SU-DHL-6 (cell line): ENCODE measurements at regions not wholly inside any gene's neighbourhood (a gene's known extent, or its start where the extent isn't known, plus 50 kb on each side); places are given as distances from the start of the nearest gene placed in this dataset.

Source experiments
- H2AFZ ChIP-seq: fragments of 200-600 bp; sonication (generic); 2 replicates; pipeline ENCODE4 v1.6.1; 2014; ENCODE audit warnings: low read depth, mild to moderate bottlenecking, moderate library complexity, mixed read lengths, antibody characterized with exemption, low read length; ENCODE audit not compliant: severe bottlenecking
- H3F3A ChIP-seq: fragments of 200-600 bp; shearing (Covaris generic); 2 replicates; pipeline ENCODE4 v1.6.0; 2016; ENCODE audit warnings: antibody characterized with exemption, mild to moderate bottlenecking; ENCODE audit not compliant: insufficient read depth
- H3K27ac ChIP-seq: fragments of 200-600 bp; sonication (generic); 2 replicates; pipeline ENCODE4 v1.5.1; 2016; ENCODE audit warnings: low read depth, mild to moderate bottlenecking, low read length, moderate library complexity, mixed read lengths
- H3K27me3 ChIP-seq: fragments of 200-600 bp; sonication (generic), shearing (Covaris generic); 2 replicates; pipeline ENCODE4 v1.6.0; 2014; ENCODE audit warnings: mild to moderate bottlenecking, low read length
- H3K36me3 ChIP-seq: fragments of 200-600 bp; sonication (generic); 2 replicates; pipeline ENCODE4 v1.6.1; 2014; ENCODE audit warnings: mild to moderate bottlenecking, low read length, mixed read lengths
- H3K4me2 ChIP-seq: fragments of 300-600, 200-600 bp; shearing (Covaris generic), sonication (generic); 2 replicates; pipeline ENCODE4 v1.6.0; 2014; ENCODE audit warnings: low read length, low read depth, mild to moderate bottlenecking; ENCODE audit not compliant: poor library complexity, severe bottlenecking
- H3K4me3 ChIP-seq: fragments of 200-600 bp; sonication (generic); 2 replicates; pipeline ENCODE4 v1.5.1; 2014; ENCODE audit warnings: antibody characterized with exemption, low read length, mild to moderate bottlenecking, mixed read lengths; ENCODE audit not compliant: insufficient read depth, poor library complexity, severe bottlenecking
- H3K79me2 ChIP-seq: fragments of 200-600 bp; sonication (generic); 2 replicates; pipeline ENCODE4 v1.6.1; 2014; ENCODE audit warnings: mild to moderate bottlenecking, low read length, moderate library complexity; ENCODE audit not compliant: insufficient read depth
- H3K9ac ChIP-seq: fragments of 200-600 bp; sonication (generic); 2 replicates; pipeline ENCODE4 v1.7.0; 2014; ENCODE audit warnings: mild to moderate bottlenecking, low read length
- H3K9me2 ChIP-seq: fragments of 200-600 bp; sonication (generic); replicated peaks from 2 replicates; pipeline ENCODE4 v1.6.1; 2014; ENCODE audit warnings: low read length; ENCODE audit not compliant: insufficient read depth
- H3K9me3 ChIP-seq: fragments of 200-600 bp; sonication (generic); 2 replicates; pipeline ENCODE4 v1.6.1; 2014; ENCODE audit warnings: low read length, mixed read lengths; ENCODE audit not compliant: insufficient read depth
- H4K20me1 ChIP-seq: fragments of 200-600 bp; sonication (generic); 2 replicates; pipeline ENCODE4 v1.6.1; 2014; ENCODE audit warnings: low read depth, mild to moderate bottlenecking, antibody characterized with exemption, low read length, moderate library complexity, mixed read lengths
- EZH2phosphoT487 ChIP-seq: fragments of 200-600 bp; sonication (generic), shearing (Covaris generic); conservative IDR thresholded peaks from 2 replicates; pipeline ENCODE4 v1.6.1; 2018; ENCODE audit warnings: mild to moderate bottlenecking, antibody characterized with exemption, low read length, moderate library complexity, mixed read lengths
- TF ChIP-seq, protein P1 (sequence below): fragments of 200-600 bp; sonication (generic); IDR thresholded peaks from one replicate; pipeline ENCODE4 v1.5.1; 2017; ENCODE audit warnings: antibody characterized with exemption, mild to moderate bottlenecking, low read length, moderate library complexity; ENCODE audit not compliant: insufficient read depth, poor library complexity, severe bottlenecking

DNA sequence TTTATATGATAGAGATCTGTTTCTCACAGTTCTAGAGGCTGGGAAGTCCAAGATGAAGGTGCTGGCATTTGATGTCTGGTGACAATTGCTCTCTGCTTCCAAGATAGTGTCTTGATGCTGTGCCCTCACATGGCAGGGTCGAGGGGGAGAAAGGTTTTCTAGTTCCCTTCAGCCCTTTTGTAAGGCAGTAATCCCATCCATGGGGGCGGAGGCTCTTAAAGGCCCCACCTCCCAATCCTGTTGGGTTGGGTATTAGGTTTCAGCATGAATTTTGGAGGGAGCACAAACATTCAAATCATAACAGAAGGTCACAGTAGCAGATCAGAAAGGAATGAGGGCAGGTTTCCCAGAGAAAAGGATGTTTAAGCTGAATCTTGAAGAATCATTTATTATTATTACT, 601.7 kb upstream of the ZNF717 start:
- H3F3A ChIP-seq: no peaks in the 10 kb centered on the region
- no peak overlapping the region for H2AFZ ChIP-seq
- H3K4me2 ChIP-seq: no peak overlapping the region
- TF ChIP-seq EZH2phosphoT487: no peak
- TF ChIP-seq, protein P1, sequence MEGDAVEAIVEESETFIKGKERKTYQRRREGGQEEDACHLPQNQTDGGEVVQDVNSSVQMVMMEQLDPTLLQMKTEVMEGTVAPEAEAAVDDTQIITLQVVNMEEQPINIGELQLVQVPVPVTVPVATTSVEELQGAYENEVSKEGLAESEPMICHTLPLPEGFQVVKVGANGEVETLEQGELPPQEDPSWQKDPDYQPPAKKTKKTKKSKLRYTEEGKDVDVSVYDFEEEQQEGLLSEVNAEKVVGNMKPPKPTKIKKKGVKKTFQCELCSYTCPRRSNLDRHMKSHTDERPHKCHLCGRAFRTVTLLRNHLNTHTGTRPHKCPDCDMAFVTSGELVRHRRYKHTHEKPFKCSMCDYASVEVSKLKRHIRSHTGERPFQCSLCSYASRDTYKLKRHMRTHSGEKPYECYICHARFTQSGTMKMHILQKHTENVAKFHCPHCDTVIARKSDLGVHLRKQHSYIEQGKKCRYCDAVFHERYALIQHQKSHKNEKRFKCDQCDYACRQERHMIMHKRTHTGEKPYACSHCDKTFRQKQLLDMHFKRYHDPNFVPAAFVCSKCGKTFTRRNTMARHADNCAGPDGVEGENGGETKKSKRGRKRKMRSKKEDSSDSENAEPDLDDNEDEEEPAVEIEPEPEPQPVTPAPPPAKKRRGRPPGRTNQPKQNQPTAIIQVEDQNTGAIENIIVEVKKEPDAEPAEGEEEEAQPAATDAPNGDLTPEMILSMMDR: no peak
- no peak overlapping the region for H3K27ac ChIP-seq
- no peaks in the 10 kb centered on the region for H3K9me3 ChIP-seq
- no peaks in the 10 kb centered on the region for H3K79me2 ChIP-seq
- H3K27me3 ChIP-seq: no peaks in the 10 kb centered on the region
- H3K36me3 ChIP-seq: no peaks in the 10 kb centered on the region
- no peaks in the 10 kb centered on the region for H4K20me1 ChIP-seq
- no peaks in the 10 kb centered on the region for H3K9me2 ChIP-seq
- H3K9ac ChIP-seq: no peak overlapping the region
- no peak overlapping the region for H3K4me3 ChIP-seq

DNA sequence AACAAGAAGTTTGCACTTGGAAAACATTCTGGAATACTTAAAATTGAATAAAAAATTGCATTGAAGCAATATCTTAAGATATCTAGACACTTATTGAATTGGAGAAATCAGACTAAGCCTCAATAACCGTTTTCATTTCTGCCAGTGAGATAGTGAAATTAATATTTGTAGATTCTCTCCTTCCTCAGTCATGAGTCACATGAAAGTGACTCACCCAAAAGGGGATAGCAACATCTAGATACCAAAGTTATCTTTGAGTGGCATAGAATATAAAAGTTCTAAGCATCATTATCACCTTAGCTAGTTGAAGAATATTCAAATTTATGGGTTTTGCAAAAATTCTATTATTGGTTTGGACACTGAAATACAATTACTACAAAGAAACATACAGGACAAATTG, 614.8 kb upstream of the ZNF717 start:
- Histone ChIP-seq H4K20me1 (no peaks in the 10 kb centered on the region), H3K27ac (no peak overlapping the region), H3K4me3 (no peak overlapping the region), H3F3A (no peaks in the 10 kb centered on the region), H2AFZ (no peak overlapping the region), H3K9ac (no peak overlapping the region), H3K36me3 (no peaks in the 10 kb centered on the region), H3K9me2 (no peaks in the 10 kb centered on the region), H3K9me3 (no peaks in the 10 kb centered on the region), H3K27me3 (no peaks in the 10 kb centered on the region), H3K79me2 (no peaks in the 10 kb centered on the region), H3K4me2 (no peak overlapping the region)
- TF ChIP-seq, protein P1: no peak
- TF ChIP-seq EZH2phosphoT487: no peak

DNA sequence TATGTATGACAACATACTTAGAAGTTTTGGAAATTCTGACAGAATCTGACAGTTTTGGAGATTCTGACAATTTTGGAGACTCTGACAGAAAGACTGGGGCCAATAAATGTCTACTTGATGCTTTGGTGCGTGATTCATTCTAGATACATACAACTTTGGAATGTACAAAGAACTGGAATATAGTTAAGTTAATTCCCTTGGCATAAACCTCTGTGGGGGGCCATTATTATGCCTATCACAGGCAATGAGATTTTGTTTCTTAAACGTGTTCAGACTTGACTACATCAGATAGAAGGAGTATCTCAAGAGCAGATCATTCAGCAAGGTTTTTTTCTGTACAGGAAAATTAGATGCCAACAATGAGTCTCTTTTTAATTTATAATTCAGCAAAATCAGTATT, 617.6 kb upstream of the ZNF717 start:
- Histone ChIP-seq H3K27me3 (no peaks in the 10 kb centered on the region), H3K9ac (no peak overlapping the region), H2AFZ (no peak overlapping the region), H3K36me3 (no peaks in the 10 kb centered on the region), H3K9me3 (no peaks in the 10 kb centered on the region), H3F3A (no peaks in the 10 kb centered on the region), H3K4me3 (no peak overlapping the region), H4K20me1 (no peaks in the 10 kb centered on the region), H3K9me2 (no peaks in the 10 kb centered on the region), H3K4me2 (no peak overlapping the region), H3K27ac (no peak overlapping the region), H3K79me2 (no peaks in the 10 kb centered on the region)
- TF ChIP-seq EZH2phosphoT487: no peak
- TF ChIP-seq, protein P1: no peak
